K562 (cell line): ENCODE measurements at regions not wholly inside any gene's neighbourhood (a gene's known extent, or its start where the extent isn't known, plus 50 kb on each side); places are given as distances from the start of the nearest gene placed in this dataset.

Experiments
- CSDE1 ChIP-seq, 2 experiments: fragments of 450-650 bp; IDR thresholded peaks; 2 replicates each; pipeline ENCODE4 v1.6.1; 2016; ENCODE audit warnings: mild to moderate bottlenecking in 1 of 2
- ESRRA ChIP-seq: fragments of 450-650 bp; IDR thresholded peaks from 2 replicates; pipeline ENCODE4 v1.6.1; 2014; ENCODE audit warnings: low read depth, mild to moderate bottlenecking, moderate library complexity, borderline replicate concordance
- GATAD2B ChIP-seq: fragments of 450-650 bp; IDR thresholded peaks from 2 replicates; pipeline ENCODE4 v1.6.1; 2017; ENCODE audit warnings: mild to moderate bottlenecking, borderline replicate concordance
- HSF4 ChIP-seq: fragments of 250-450 bp; sonication (Bioruptor Pico); IDR thresholded peaks from 2 replicates; pipeline ENCODE4 v2.1.2; 2022; ENCODE audit warnings: mild to moderate bottlenecking, moderate library complexity, borderline replicate concordance
- KLF10 ChIP-seq: fragments of 250-450 bp; sonication (Bioruptor Pico); IDR thresholded peaks from 2 replicates; pipeline ENCODE4 v1.6.1; 2021; ENCODE audit warnings: matching md5 sums
- KLF6 ChIP-seq: fragments of 250-450 bp; sonication (Bioruptor Pico); IDR thresholded peaks from 2 replicates; pipeline ENCODE4 v1.4.0; 2020; ENCODE audit warnings: mild to moderate bottlenecking, moderate library complexity, borderline replicate concordance
- PYGO2 ChIP-seq: fragments of 450-650 bp; IDR thresholded peaks from 2 replicates; pipeline ENCODE4 v1.6.1; 2016; ENCODE audit warnings: mild to moderate bottlenecking, missing genetic modification characterization, moderate library complexity, missing compliant biosample characterization
- SMARCA5 ChIP-seq: fragments of 450-650 bp; IDR thresholded peaks from 2 replicates; pipeline ENCODE4 v1.6.1; 2016
- SMARCB1 ChIP-seq: IDR thresholded peaks from 2 replicates; pipeline ENCODE4 v1.6.1; 2011; ENCODE audit warnings: improper control_type of control experiment, low read depth; ENCODE audit not compliant: insufficient read length
- TAF1 ChIP-seq: IDR thresholded peaks from 2 replicates; pipeline ENCODE4 v1.6.1; 2011; ENCODE audit warnings: mild to moderate bottlenecking, low read length, moderate library complexity; ENCODE audit not compliant: insufficient read depth, control insufficient read depth, severe bottlenecking; ENCODE audit errors: extremely low read depth
- TBL1XR1 ChIP-seq, 2 experiments: IDR thresholded peaks; 2 replicates each; pipeline ENCODE4 v1.6.1; 2012; ENCODE audit warnings: improper control_type of control experiment in 2 of 2, low read length in 2 of 2, mild to moderate bottlenecking in 1 of 2
- TCF3 ChIP-seq: sonication (generic); formaldehyde crosslinking; IDR thresholded peaks from 2 replicates; pipeline ENCODE4 v1.4.0; 2020; ENCODE audit warnings: mild to moderate bottlenecking, missing genetic modification reagents
- TEAD4 ChIP-seq, 2 experiments: sonication (generic) in 1 of 2; formaldehyde crosslinking in 1 of 2; IDR thresholded peaks; 2 replicates each; pipeline versions ENCODE4 v1.6.1 to v1.8.0; 2012 to 2022; ENCODE audit warnings: borderline replicate concordance in 1 of 2, inconsistent platforms in 1 of 2, low read length in 1 of 2, mild to moderate bottlenecking in 1 of 2, missing genetic modification reagents in 1 of 2
- THRAP3 ChIP-seq: fragments of 450-650 bp; IDR thresholded peaks from 2 replicates; pipeline ENCODE4 v1.6.1; 2016; ENCODE audit warnings: mild to moderate bottlenecking, inconsistent platforms, borderline replicate concordance
- TSC22D4 ChIP-seq: fragments of 450-650 bp; IDR thresholded peaks from 2 replicates; pipeline ENCODE4 v1.6.1; 2016; ENCODE audit warnings: missing genetic modification characterization, missing biosample characterization, control low read depth
- U2AF2 ChIP-seq: fragments of 200-400 bp; formaldehyde crosslinking; optimal IDR thresholded peaks from 2 replicates; pipeline ENCODE3; 2017; ENCODE audit warnings: low read depth, mild to moderate bottlenecking, low read length
- ZC3H8 ChIP-seq: fragments of 450-650 bp; IDR thresholded peaks from 2 replicates; pipeline ENCODE4 v1.6.1; 2017
- ZFP36 ChIP-seq: fragments of 150-350 bp; IDR thresholded peaks from 2 replicates; pipeline ENCODE4 v1.6.1; 2018; ENCODE audit warnings: low read length, low read depth; ENCODE audit not compliant: partially characterized antibody
- ZNF175 ChIP-seq: fragments of 200-800 bp; sonication (Bioruptor generic); IDR thresholded peaks from 2 replicates; pipeline ENCODE4 v1.6.1; 2016; ENCODE audit warnings: low read depth, mild to moderate bottlenecking, missing genetic modification characterization, missing compliant biosample characterization
- ZNF282 ChIP-seq: sonication (generic); formaldehyde crosslinking; IDR thresholded peaks from 2 replicates; pipeline ENCODE4 v1.8.1; 2023; ENCODE audit warnings: missing genetic modification reagents
- TF ChIP-seq, protein P1 (sequence below): fragments of 450-650 bp; IDR thresholded peaks from 2 replicates; pipeline ENCODE4 v1.6.1; 2018; ENCODE audit not compliant: partially characterized antibody
- TF ChIP-seq, protein P2 (sequence below), 2 experiments: IDR thresholded peaks; 2 replicates each; pipeline ENCODE4 v1.6.1; 2011; ENCODE audit warnings: borderline replicate concordance in 1 of 2, control low read depth in 1 of 2, low read depth in 1 of 2, low read length in 1 of 2, mild to moderate bottlenecking in 1 of 2, mixed read lengths in 1 of 2, moderate library complexity in 1 of 2; ENCODE audit not compliant: insufficient read depth in 1 of 2, insufficient read length in 1 of 2, poor library complexity in 1 of 2, severe bottlenecking in 1 of 2; ENCODE audit errors: extremely low read depth in 1 of 2
- TF ChIP-seq, protein P3 (sequence below): fragments of 200-800 bp; sonication (Bioruptor generic); IDR thresholded peaks from 2 replicates; pipeline ENCODE4 v1.6.1; 2017; ENCODE audit warnings: missing genetic modification characterization, missing compliant biosample characterization

DNA sequence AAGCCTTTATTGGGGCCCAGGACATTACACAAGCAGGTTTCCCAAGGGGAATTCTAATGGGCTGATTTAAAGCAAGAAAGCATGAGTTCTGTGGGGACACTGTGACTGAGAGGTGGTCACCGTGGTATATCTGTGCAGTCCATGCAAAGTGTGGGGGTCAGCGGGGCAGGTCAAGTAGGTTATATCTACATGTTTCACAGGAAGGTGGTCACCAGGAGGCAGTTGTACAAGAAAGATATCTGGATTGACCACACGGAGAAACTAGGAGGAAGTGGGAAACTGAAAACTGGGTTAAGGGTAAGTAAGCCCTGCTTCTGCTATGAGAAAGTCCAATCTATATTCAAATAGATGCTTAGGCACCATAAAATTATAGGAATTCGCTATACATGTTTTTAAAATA, 77.8 kb upstream of the CNOT2 start (continued):
- TF ChIP-seq, protein P1, sequence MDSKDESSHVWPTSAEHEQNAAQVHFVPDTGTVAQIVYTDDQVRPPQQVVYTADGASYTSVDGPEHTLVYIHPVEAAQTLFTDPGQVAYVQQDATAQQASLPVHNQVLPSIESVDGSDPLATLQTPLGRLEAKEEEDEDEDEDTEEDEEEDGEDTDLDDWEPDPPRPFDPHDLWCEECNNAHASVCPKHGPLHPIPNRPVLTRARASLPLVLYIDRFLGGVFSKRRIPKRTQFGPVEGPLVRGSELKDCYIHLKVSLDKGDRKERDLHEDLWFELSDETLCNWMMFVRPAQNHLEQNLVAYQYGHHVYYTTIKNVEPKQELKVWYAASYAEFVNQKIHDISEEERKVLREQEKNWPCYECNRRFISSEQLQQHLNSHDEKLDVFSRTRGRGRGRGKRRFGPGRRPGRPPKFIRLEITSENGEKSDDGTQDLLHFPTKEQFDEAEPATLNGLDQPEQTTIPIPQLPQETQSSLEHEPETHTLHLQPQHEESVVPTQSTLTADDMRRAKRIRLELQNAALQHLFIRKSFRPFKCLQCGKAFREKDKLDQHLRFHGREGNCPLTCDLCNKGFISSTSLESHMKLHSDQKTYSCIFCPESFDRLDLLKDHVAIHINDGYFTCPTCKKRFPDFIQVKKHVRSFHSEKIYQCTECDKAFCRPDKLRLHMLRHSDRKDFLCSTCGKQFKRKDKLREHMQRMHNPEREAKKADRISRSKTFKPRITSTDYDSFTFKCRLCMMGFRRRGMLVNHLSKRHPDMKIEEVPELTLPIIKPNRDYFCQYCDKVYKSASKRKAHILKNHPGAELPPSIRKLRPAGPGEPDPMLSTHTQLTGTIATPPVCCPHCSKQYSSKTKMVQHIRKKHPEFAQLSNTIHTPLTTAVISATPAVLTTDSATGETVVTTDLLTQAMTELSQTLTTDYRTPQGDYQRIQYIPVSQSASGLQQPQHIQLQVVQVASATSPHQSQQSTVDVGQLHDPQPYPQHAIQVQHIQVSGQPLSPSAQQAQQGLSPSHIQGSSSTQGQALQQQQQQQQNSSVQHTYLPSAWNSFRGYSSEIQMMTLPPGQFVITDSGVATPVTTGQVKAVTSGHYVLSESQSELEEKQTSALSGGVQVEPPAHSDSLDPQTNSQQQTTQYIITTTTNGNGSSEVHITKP: peak; percentile 33
- TF ChIP-seq TEAD4 (IDR thresholded peaks at IDR 0.05; ENCODE audit: low read length) (peak; percentile 87), TEAD4 (CRISPR knock-in tag; IDR thresholded peaks at IDR 0.05; ENCODE audit: borderline replicate concordance) (no peak), TCF3 (CRISPR knock-in tag) (peak; percentile 92), TSC22D4 (tag) (no peak), ESRRA (no peak), ZNF175 (no peak), KLF6 (no peak), U2AF2 (no peak), ZFP36 (no peak), PYGO2 (no peak), THRAP3 (no peak), KLF10 (CRISPR knock-in tag) (no peak), TAF1 (no peak), GATAD2B (no peak), ZNF282 (no peak), SMARCB1 (no peak), TBL1XR1 (IDR thresholded peaks at IDR 0.05; ENCODE audit: low read length in 2 of 2) (no peak), CSDE1 (IDR thresholded peaks at IDR 0.05) (no peak), SMARCA5 (no peak), ZC3H8 (no peak), HSF4 (CRISPR knock-in tag) (no peak)
- TF ChIP-seq, protein P2, sequence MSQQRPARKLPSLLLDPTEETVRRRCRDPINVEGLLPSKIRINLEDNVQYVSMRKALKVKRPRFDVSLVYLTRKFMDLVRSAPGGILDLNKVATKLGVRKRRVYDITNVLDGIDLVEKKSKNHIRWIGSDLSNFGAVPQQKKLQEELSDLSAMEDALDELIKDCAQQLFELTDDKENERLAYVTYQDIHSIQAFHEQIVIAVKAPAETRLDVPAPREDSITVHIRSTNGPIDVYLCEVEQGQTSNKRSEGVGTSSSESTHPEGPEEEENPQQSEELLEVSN (IDR thresholded peaks at IDR 0.05; ENCODE audit: borderline replicate concordance in 1 of 2, extremely low read depth in 1 of 2, insufficient read depth in 1 of 2, insufficient read length in 1 of 2, low read depth in 1 of 2, low read length in 1 of 2, poor library complexity in 1 of 2, severe bottlenecking in 1 of 2): no peak
- TF ChIP-seq, protein P3, sequence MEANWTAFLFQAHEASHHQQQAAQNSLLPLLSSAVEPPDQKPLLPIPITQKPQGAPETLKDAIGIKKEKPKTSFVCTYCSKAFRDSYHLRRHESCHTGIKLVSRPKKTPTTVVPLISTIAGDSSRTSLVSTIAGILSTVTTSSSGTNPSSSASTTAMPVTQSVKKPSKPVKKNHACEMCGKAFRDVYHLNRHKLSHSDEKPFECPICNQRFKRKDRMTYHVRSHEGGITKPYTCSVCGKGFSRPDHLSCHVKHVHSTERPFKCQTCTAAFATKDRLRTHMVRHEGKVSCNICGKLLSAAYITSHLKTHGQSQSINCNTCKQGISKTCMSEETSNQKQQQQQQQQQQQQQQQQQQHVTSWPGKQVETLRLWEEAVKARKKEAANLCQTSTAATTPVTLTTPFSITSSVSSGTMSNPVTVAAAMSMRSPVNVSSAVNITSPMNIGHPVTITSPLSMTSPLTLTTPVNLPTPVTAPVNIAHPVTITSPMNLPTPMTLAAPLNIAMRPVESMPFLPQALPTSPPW (CRISPR knock-in tag): no peak
